HCT116 (cell line): ENCODE measurements at regions not wholly inside any gene's neighbourhood (a gene's known extent, or its start where the extent isn't known, plus 50 kb on each side); places are given as distances from the start of the nearest gene placed in this dataset.

Source experiments
- ATAC-seq: fragments of 200-7000 bp; cut with Tn5 transposase; 2 replicates; pipeline ENCODE4 v1.9.1; 2020; ENCODE audit warnings: mild to moderate bottlenecking, moderate library complexity
- BruUV-seq: library from RNA; stranded (reverse); fragments of 400-500 nt; replicated peaks from 2 replicates; lab custom pipeline; 2021; lab: Mats Ljungman, UMichigan
- CTCF ChIA-PET: fragments of 300-600 bp; sonication (Branson Sonifier 250); formaldehyde crosslinking; loops from one replicate; lab custom pipeline; 2021; ENCODE audit warnings: antibody characterized with exemption; lab: Charles Lee
- POLR2A ChIA-PET: fragments of 300-600, 350-600 bp; sonication (Branson Sonifier 250); formaldehyde crosslinking; loops from one replicate; lab custom pipeline; 2021; ENCODE audit warnings: antibody characterized with exemption; lab: Charles Lee
- RAD21 ChIA-PET, 2 experiments: fragments of 300-600 bp; sonication (Branson Sonifier 250); formaldehyde crosslinking; loops; one replicate each; lab custom pipeline; 2023; ENCODE audit warnings: low total read pairs in 2 of 2; ENCODE audit not compliant: uncharacterized antibody in 2 of 2, unreplicated experiment in 2 of 2, low non-redundant PET in 1 of 2; lab: Charles Lee
- DNase-seq: peaks from one replicate; pipeline ENCODE4 v3.0.0-alpha.2; 2010; ENCODE audit warnings: low read depth, low spot score
- H2AFZ ChIP-seq: fragments of 200-600 bp; shearing (Covaris generic), sonication (generic); 2 replicates; pipeline ENCODE4 v1.6.1; 2017; ENCODE audit warnings: low read depth, mixed run types, mixed read lengths, antibody characterized with exemption, low read length; ENCODE audit not compliant: poor library complexity, severe bottlenecking
- H3K27ac ChIP-seq: 2 replicates; pipeline ENCODE4 v1.5.1; 2012; ENCODE audit warnings: low read depth, low read length
- H3K27me3 ChIP-seq: fragments of 200-600 bp; sonication (generic); 2 replicates; pipeline ENCODE4 v1.6.1; 2016; ENCODE audit warnings: mixed run types, low read length, mixed read lengths; ENCODE audit not compliant: insufficient read depth
- H3K36me3 ChIP-seq, 2 experiments: fragments of 200-500 bp in 1 of 2; fragments of 200-600 bp in 1 of 2; sonication (Bioruptor generic) in 1 of 2; sonication (generic) in 1 of 2; 2 replicates each; pipeline versions ENCODE4 v1.5.1 to v1.6.1; 2014 to 2016; ENCODE audit warnings: low read length in 2 of 2, inconsistent platforms in 1 of 2, mixed read lengths in 1 of 2, mixed run types in 1 of 2; ENCODE audit not compliant: insufficient read depth in 2 of 2, control insufficient read depth in 1 of 2
- H3K4me1 ChIP-seq, 2 experiments: fragments of 200-600 bp in 1 of 2; sonication (generic) in 1 of 2; 2 replicates each; pipeline versions ENCODE4 v1.5.1 to v1.6.1; 2012 to 2017; ENCODE audit warnings: low read length in 2 of 2, inconsistent platforms in 1 of 2, mild to moderate bottlenecking in 1 of 2, mixed read lengths in 1 of 2, mixed run types in 1 of 2, moderate library complexity in 1 of 2; ENCODE audit not compliant: insufficient read depth in 2 of 2, control insufficient read depth in 1 of 2
- H3K4me2 ChIP-seq: fragments of 200-600 bp; sonication (generic); 2 replicates; pipeline ENCODE4 v1.6.1; 2017; ENCODE audit warnings: mixed run types, low read length, mixed read lengths
- H3K4me3 ChIP-seq, 2 experiments: fragments of 200-600 bp in 1 of 2; sonication (generic) in 1 of 2; replicated peaks in 1 of 2; 2 replicates each; pipeline ENCODE4 v1.5.1; 2011 to 2016; ENCODE audit warnings: low read length in 2 of 2, control low read depth in 1 of 2, low read depth in 1 of 2, mild to moderate bottlenecking in 1 of 2, mixed read lengths in 1 of 2, mixed run types in 1 of 2
- H3K79me2 ChIP-seq: fragments of 200-600 bp; sonication (generic); 2 replicates; pipeline ENCODE4 v1.6.1; 2017; ENCODE audit warnings: mild to moderate bottlenecking, mixed run types, low read length, moderate library complexity, mixed read lengths; ENCODE audit not compliant: insufficient read depth
- H3K9ac ChIP-seq: fragments of 200-600 bp; sonication (generic); 2 replicates; pipeline ENCODE4 v1.6.1; 2016; ENCODE audit warnings: low read length, mixed read lengths
- H3K9me2 ChIP-seq: fragments of 200-600 bp; sonication (generic), shearing (Covaris generic); 2 replicates; pipeline ENCODE4 v1.6.1; 2017; ENCODE audit warnings: mixed run types, mild to moderate bottlenecking, moderate library complexity; ENCODE audit not compliant: insufficient read depth
- H3K9me3 ChIP-seq, 2 experiments: fragments of 200-500 bp in 1 of 2; fragments of 200-600 bp in 1 of 2; sonication (Bioruptor generic) in 1 of 2; sonication (generic) in 1 of 2; 2 replicates each; pipeline ENCODE4 v1.6.1; 2014 to 2017; ENCODE audit warnings: low read length in 2 of 2, mixed read lengths in 2 of 2, inconsistent platforms in 1 of 2, low read depth in 1 of 2, mild to moderate bottlenecking in 1 of 2, mixed run types in 1 of 2, moderate library complexity in 1 of 2; ENCODE audit not compliant: control insufficient read depth in 1 of 2, insufficient read depth in 1 of 2
- H4K20me1 ChIP-seq: fragments of 200-600 bp; sonication (generic), shearing (Covaris generic); 2 replicates; pipeline ENCODE4 v1.6.1; 2017; ENCODE audit warnings: mixed run types, mild to moderate bottlenecking, moderate library complexity; ENCODE audit not compliant: insufficient read depth
- ATF3 ChIP-seq: IDR thresholded peaks from 2 replicates; pipeline ENCODE4 v1.6.1; 2012
- CEBPB ChIP-seq: IDR thresholded peaks from 2 replicates; pipeline ENCODE4 v1.6.1; 2012; ENCODE audit warnings: low read depth
- CTCF ChIP-seq, 3 experiments: fragments of 200-600 bp in 1 of 3; sonication (generic) in 1 of 3; IDR thresholded peaks in 2 of 3; conservative IDR thresholded peaks in 1 of 3; 2 replicates each; pipeline ENCODE4 v1.5.1; 2012 to 2017; ENCODE audit warnings: low read depth in 2 of 3, low read length in 2 of 3, antibody characterized with exemption in 1 of 3, borderline replicate concordance in 1 of 3, control low read depth in 1 of 3, mild to moderate bottlenecking in 1 of 3, mixed read lengths in 1 of 3, mixed run types in 1 of 3, moderate library complexity in 1 of 3; ENCODE audit not compliant: insufficient read depth in 1 of 3
- EGR1 ChIP-seq: IDR thresholded peaks from 2 replicates; pipeline ENCODE4 v1.6.1; 2012; ENCODE audit warnings: low read depth
- JUND ChIP-seq: IDR thresholded peaks from 2 replicates; pipeline ENCODE4 v1.6.1; 2012
- MAX ChIP-seq: IDR thresholded peaks from 2 replicates; pipeline ENCODE4 v1.6.1; 2012
- POLR2A ChIP-seq: IDR thresholded peaks from 2 replicates; pipeline ENCODE4 v1.7.0; 2011; ENCODE audit warnings: borderline replicate concordance; ENCODE audit not compliant: insufficient read depth, insufficient read length; ENCODE audit errors: extremely low read depth
- POLR2AphosphoS5 ChIP-seq: IDR thresholded peaks from 2 replicates; pipeline ENCODE4 v1.6.1; 2011; ENCODE audit warnings: mild to moderate bottlenecking, low read depth, low read length, moderate library complexity
- RAD21 ChIP-seq: IDR thresholded peaks from 2 replicates; pipeline ENCODE4 v1.6.1; 2012; ENCODE audit warnings: low read depth, mild to moderate bottlenecking
- SIN3A ChIP-seq: IDR thresholded peaks from 2 replicates; pipeline ENCODE4 v1.6.1; 2012; ENCODE audit warnings: low read depth
- TCF7L2 ChIP-seq: IDR thresholded peaks from 2 replicates; pipeline ENCODE4 v1.7.0; 2011; ENCODE audit warnings: borderline replicate concordance, inconsistent platforms; ENCODE audit not compliant: insufficient read depth, insufficient read length; ENCODE audit errors: extremely low read depth
- ZNF274 ChIP-seq: fragments of 200-500 bp; sonication (Bioruptor generic); IDR thresholded peaks from 2 replicates; pipeline ENCODE4 v1.6.1; 2014; ENCODE audit warnings: mild to moderate bottlenecking, low read depth, low read length, inconsistent platforms
- intact Hi-C: fragments of 100-400 bp; cut with micrococcal nuclease; formaldehyde crosslinking; loops from 2 replicates; pipeline ENCODE4 v1.10.0; 2022

GRCh38 chr10:69734416-69734796 is 67.3 kb upstream of the COL13A1 start:
- Histone ChIP-seq H3K9me2 (no peaks in the 10 kb centered on the region), H3K36me3 (no peaks in the 10 kb centered on the region), H2AFZ (no peak overlapping the region), H3K4me2 (no peak overlapping the region), H3K9me3 (no peaks in the 10 kb centered on the region), H3K79me2 (no peaks in the 10 kb centered on the region), H3K4me1 (no peaks in the 10 kb centered on the region), H3K9ac (no peak overlapping the region), H3K4me3 (no peak overlapping the region), H4K20me1 (no peaks in the 10 kb centered on the region), H3K27ac (no peak overlapping the region), H3K27me3 (no peaks in the 10 kb centered on the region)
- TF ChIP-seq ZNF274, result no peak
- TF ChIP-seq JUND, result no peak
- no peak for TF ChIP-seq SIN3A
- RAD21 ChIA-PET, result no interaction called here
- CTCF ChIA-PET, result interaction anchor here (2.0 kb wide), 1 partner anchor 9 kb away, joined by 8 read pairs; no protein-coding TSS in a partner anchor
- DNase-seq (no peak), ATAC-seq (no peak)
- intact Hi-C loops, result no loop called here
- POLR2A ChIA-PET, result no interaction called here
- BruUV-seq, result no TSS peak

- H3K27ac ChIP-seq, result no peak overlapping the region
Observed at GRCh38 chr10:69734797-69735468, 66.8 kb upstream of the COL13A1 start.

More at GRCh38 chr10:69734797-69735468, 66.8 kb upstream of the COL13A1 start:
- Histone ChIP-seq H3K79me2 (no peaks in the 10 kb centered on the region), H3K27me3 (no peaks in the 10 kb centered on the region), H3K4me1 (no peaks in the 10 kb centered on the region), H3K4me3 (no peak overlapping the region), H3K9me2 (no peaks in the 10 kb centered on the region), H3K4me2 (no peak overlapping the region), H3K9me3 (no peaks in the 10 kb centered on the region), H3K36me3 (no peaks in the 10 kb centered on the region), H2AFZ (no peak overlapping the region), H4K20me1 (no peaks in the 10 kb centered on the region), H3K9ac (no peak overlapping the region)
- intact Hi-C loops, result no loop called here
- no peak for DNase-seq
- ChIA-PET POLR2A (no interaction called here), RAD21 (no interaction called here), CTCF (no interaction called here)
- ATAC-seq, result no peak
- BruUV-seq, result no TSS peak
- no peak for TF ChIP-seq CEBPB
- TF ChIP-seq RAD21, result no peak
- TF ChIP-seq CTCF (IDR thresholded peaks at IDR 0.05 in 2 of 3, conservative IDR thresholded peaks at IDR 0.05 in 1 of 3; ENCODE audit: borderline replicate concordance in 1 of 3, insufficient read depth in 1 of 3, low read depth in 2 of 3, low read length in 2 of 3), result no peak
- no peak for TF ChIP-seq SIN3A
- TF ChIP-seq TCF7L2, result no peak
- TF ChIP-seq ATF3, result no peak
- no peak for TF ChIP-seq JUND
- TF ChIP-seq POLR2AphosphoS5, result no peak
- no peak for TF ChIP-seq MAX
- TF ChIP-seq ZNF274, result no peak
- no peak for TF ChIP-seq POLR2A
- TF ChIP-seq EGR1, result no peak
